NB4 (cell line): ENCODE measurements at regions not wholly inside any gene's neighbourhood (a gene's known extent, or its start where the extent isn't known, plus 50 kb on each side); places are given as distances from the start of the nearest gene placed in this dataset.

Experiments used
- DNase-seq: peaks from one replicate; pipeline ENCODE4 v3.0.0; 2010; ENCODE audit warnings: low read depth
- H3K4me3 ChIP-seq: one replicate; pipeline ENCODE4 v1.5.1; 2011; ENCODE audit warnings: mild to moderate bottlenecking, low read depth, low read length, moderate library complexity
- MYC ChIP-seq: IDR thresholded peaks from 2 replicates; pipeline ENCODE4 v1.6.1; 2011; ENCODE audit warnings: low read depth, low read length
- POLR2A ChIP-seq: IDR thresholded peaks from 2 replicates; pipeline ENCODE4 v1.6.1; 2011; ENCODE audit warnings: mild to moderate bottlenecking; ENCODE audit not compliant: insufficient read length; ENCODE audit errors: extremely low read depth
- TF ChIP-seq, protein P1 (sequence below): IDR thresholded peaks from one replicate; pipeline ENCODE4 v1.5.1; 2012; ENCODE audit warnings: low read depth, low read length
- TF ChIP-seq, protein P2 (sequence below): IDR thresholded peaks from 2 replicates; pipeline ENCODE4 v1.6.1; 2011; ENCODE audit warnings: low read depth, low read length

DNA sequence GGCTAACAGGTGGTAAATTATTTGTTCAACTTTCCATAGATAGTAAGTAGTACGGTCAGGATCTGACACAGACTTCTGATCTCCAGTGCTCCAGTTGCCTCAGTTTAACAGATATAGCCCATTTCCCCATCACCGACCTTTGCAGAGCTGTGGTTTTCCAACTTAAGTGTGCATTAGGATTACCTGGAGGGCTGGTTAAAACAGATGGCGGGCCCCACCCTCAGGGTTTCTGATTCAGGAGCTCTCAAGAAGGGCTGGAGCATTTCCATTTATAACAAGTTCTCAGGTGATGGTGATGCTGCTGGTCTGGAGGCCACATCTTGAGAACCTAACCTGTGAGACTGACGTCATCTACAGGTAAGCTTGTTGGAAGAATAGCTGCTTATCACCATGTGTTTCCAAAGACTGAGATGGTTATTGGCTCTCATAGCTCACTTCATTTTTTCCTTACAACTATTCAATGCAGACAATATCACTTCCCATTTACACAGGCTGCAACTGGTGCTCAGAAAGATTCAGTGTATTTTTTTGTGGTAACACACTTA is 360.1 kb upstream of the CHD6 start:
- TF ChIP-seq, protein P1, sequence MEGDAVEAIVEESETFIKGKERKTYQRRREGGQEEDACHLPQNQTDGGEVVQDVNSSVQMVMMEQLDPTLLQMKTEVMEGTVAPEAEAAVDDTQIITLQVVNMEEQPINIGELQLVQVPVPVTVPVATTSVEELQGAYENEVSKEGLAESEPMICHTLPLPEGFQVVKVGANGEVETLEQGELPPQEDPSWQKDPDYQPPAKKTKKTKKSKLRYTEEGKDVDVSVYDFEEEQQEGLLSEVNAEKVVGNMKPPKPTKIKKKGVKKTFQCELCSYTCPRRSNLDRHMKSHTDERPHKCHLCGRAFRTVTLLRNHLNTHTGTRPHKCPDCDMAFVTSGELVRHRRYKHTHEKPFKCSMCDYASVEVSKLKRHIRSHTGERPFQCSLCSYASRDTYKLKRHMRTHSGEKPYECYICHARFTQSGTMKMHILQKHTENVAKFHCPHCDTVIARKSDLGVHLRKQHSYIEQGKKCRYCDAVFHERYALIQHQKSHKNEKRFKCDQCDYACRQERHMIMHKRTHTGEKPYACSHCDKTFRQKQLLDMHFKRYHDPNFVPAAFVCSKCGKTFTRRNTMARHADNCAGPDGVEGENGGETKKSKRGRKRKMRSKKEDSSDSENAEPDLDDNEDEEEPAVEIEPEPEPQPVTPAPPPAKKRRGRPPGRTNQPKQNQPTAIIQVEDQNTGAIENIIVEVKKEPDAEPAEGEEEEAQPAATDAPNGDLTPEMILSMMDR, result no peak
- TF ChIP-seq MYC (no peak), POLR2A (no peak)
- TF ChIP-seq, protein P2, sequence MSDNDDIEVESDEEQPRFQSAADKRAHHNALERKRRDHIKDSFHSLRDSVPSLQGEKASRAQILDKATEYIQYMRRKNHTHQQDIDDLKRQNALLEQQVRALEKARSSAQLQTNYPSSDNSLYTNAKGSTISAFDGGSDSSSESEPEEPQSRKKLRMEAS, result no peak
- no peak overlapping the region for H3K4me3 ChIP-seq
- no peak for DNase-seq

DNA sequence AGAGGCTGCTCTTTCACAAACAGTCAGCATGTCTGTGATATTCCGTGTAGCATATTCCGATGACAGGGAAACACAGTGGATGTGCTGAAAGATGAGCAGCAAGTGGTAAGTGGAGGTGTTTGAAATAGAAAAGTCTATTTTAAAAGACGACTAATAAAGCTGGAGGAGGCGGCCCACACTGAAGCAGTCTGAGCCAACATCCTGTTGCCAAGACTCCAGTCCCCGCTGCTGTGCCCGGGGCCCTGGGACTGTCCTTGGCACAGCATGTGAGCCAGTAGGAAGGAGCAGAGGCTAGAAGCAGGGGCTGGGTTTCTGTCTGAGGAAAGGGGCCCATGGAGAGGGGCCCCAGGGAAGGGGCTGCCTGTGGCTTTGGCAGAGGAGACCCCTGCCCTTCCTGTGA is 351.5 kb upstream of the CHD6 start:
- TF ChIP-seq MYC (no peak), POLR2A (no peak)
- TF ChIP-seq, protein P1, result no peak
- TF ChIP-seq, protein P2, result no peak
- no peak for DNase-seq
- H3K4me3 ChIP-seq, result no peak overlapping the region

DNA sequence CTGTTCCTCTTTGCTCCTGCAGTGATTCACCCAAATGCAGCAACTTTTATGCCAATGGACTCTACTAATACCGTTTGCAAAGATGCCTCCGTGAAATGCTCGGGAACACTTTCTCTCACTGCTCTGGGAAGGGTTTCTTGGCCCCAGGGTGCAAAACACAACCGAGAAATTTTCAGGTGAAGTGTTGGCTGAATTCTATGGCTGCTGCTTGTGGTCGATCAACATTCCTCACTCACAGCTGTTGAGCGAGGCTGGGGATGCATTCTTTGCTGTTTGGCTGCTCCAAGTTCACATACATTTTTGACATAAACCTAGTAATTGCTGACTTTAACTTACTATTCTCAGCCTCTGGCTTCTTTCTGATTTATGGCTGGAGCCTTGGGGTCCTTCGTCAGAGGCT is 342.0 kb upstream of the CHD6 start:
- H3K4me3 ChIP-seq, result no peak overlapping the region
- no peak for DNase-seq
- TF ChIP-seq, protein P1, result no peak
- TF ChIP-seq MYC (no peak), POLR2A (no peak)
- TF ChIP-seq, protein P2, result no peak

DNA sequence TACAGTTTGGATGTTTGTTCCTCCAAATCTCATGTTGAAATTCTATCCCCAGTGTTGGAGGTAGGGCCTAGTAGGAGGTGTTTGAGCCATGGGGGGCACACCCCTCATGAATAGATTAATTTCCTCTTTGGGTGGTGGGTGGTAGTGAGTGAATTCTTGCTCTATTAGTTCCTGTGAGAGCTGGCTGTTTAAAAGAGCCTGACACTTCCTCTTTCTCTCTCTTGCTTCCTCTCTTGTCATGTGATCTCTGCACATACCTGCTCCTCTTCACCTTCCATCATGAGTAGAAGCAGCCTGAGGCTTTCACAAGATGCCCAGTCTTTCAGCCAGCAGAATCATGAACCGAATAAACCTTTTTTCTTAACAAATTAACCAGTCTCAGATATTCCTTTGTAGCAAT is 340.2 kb upstream of the CHD6 start:
- no peak for TF ChIP-seq POLR2A
- TF ChIP-seq, protein P1, result no peak
- TF ChIP-seq, protein P2, result no peak
- no peak for TF ChIP-seq MYC
- DNase-seq, result peak; percentile 7
- no peak overlapping the region for H3K4me3 ChIP-seq

DNA sequence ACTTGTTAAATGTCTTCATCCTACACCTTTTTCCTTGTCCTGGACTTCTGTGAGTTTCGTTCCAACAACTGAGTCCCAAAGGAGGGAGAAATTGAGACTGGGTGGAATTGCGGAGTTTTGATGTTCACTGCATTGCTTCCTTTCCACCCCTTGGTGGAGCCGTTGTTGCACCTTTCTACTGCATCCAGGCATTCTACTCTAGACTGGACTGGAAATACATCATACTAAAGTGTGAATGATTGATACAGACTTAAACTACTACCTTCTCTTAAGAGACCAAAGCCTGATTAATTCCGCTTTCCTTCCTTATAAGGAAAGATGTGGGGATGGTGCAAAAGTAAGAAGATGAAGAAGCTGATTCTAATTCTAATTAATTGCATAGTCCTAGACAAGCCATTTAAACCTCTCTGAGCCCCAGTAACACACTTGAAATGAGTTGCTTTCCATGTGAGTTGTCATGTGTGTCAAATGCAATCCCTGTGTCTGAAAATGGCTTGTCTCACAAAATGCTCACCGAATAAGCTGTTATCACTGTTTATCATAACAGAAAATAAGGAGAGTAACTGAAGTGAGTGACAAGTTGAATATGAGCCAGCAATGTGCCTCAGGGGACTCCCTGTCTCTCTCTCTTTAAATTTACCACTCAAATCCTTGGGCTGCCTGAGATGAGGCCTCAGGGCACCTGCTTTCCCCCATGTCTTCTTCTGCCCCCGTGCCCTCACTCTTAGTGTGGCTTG is 338.3 kb upstream of the CHD6 start:
- no peak for TF ChIP-seq MYC
- TF ChIP-seq, protein P1, result peak; percentile 78
- H3K4me3 ChIP-seq, result no peak overlapping the region
- peak; percentile 49 for DNase-seq

DNA sequence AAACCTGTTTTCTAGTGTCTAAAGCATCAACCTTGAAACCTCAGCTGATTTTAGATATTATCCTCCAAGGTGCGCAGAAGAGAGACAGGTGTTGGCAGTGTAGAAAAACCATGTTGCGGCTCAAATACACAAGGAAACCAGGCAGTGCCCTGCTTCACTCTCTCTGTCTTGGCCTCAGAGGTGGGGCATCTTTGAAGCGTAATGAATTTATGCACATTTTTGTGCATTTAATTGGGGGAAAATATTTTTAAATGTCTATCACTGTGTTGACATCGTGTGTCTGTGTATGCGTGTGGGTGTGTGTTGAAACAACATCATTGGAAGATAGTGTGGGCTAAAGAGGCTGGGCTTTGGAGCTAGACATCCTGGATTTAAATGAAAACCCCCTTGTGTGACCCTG is 334.0 kb upstream of the CHD6 start:
- no peak overlapping the region for H3K4me3 ChIP-seq
- no peak for DNase-seq
- TF ChIP-seq, protein P1, result no peak
- TF ChIP-seq, protein P2, result no peak
- no peak for TF ChIP-seq POLR2A
- TF ChIP-seq MYC, result no peak
